ENCODE measurements at regions not wholly inside any gene's neighbourhood (a gene's known extent, or its start where the extent isn't known, plus 50 kb on each side); places are given as distances from the start of the nearest gene placed in this dataset.

- no peak overlapping the region for H3K4me3 ChIP-seq (ENCODE audit: low read depth, low read length)
- DNase-seq (ENCODE audit: low read depth), result no peak
- no peak for TF ChIP-seq CTCF (IDR thresholded peaks at IDR 0.05; ENCODE audit: low read depth, low read length, missing control alignments)
- in situ Hi-C loops (cut with HindIII; ENCODE audit: low sequenced_read_pairs), result no loop called here
Observed at GRCh38 chr11:10358696-10359095, 53.8 kb downstream of the ADM start.

GRCh38 chr11:10359171-10359570 is 54.3 kb downstream of the ADM start:
- in situ Hi-C loops (cut with HindIII; ENCODE audit: low sequenced_read_pairs), result no loop called here
- DNase-seq (ENCODE audit: low read depth), result no peak

GRCh38 chr11:10360835-10361234 is 56.0 kb downstream of the ADM start:
- in situ Hi-C loops (cut with HindIII; ENCODE audit: low sequenced_read_pairs), result no loop called here
- no peak overlapping the region for H3K4me3 ChIP-seq (ENCODE audit: low read depth, low read length)

More at GRCh38 chr11:10359171-10359570, 54.3 kb downstream of the ADM start:
- no peak for TF ChIP-seq CTCF (IDR thresholded peaks at IDR 0.05; ENCODE audit: low read depth, low read length, missing control alignments)
- H3K4me3 ChIP-seq (ENCODE audit: low read depth, low read length), result no peak overlapping the region

GRCh38 chr11:10365045-10365444 is 60.2 kb downstream of the ADM start:
- DNase-seq (ENCODE audit: low read depth), result no peak
- no peak for TF ChIP-seq CTCF (IDR thresholded peaks at IDR 0.05; ENCODE audit: low read depth, low read length, missing control alignments)
- no peak overlapping the region for H3K4me3 ChIP-seq (ENCODE audit: low read depth, low read length)
- in situ Hi-C loops (cut with HindIII; ENCODE audit: low sequenced_read_pairs), result no loop called here

More at GRCh38 chr11:10360835-10361234, 56.0 kb downstream of the ADM start:
- no peak for TF ChIP-seq CTCF (IDR thresholded peaks at IDR 0.05; ENCODE audit: low read depth, low read length, missing control alignments)
- no peak for DNase-seq (ENCODE audit: low read depth)

- H3K4me3 ChIP-seq (ENCODE audit: low read depth, low read length), result no peak overlapping the region
- in situ Hi-C loops (cut with HindIII; ENCODE audit: low sequenced_read_pairs), result no loop called here
Observed at GRCh38 chr11:10366568-10367331, 61.9 kb downstream of the ADM start.

GRCh38 chr11:10371926-10372641 is 67.2 kb downstream of the ADM start:
- no peak for DNase-seq (ENCODE audit: low read depth)
- no peak overlapping the region for H3K4me3 ChIP-seq (ENCODE audit: low read depth, low read length)
- in situ Hi-C loops (cut with HindIII; ENCODE audit: low sequenced_read_pairs), result no loop called here
- no peak for TF ChIP-seq CTCF (IDR thresholded peaks at IDR 0.05; ENCODE audit: low read depth, low read length, missing control alignments)

More at GRCh38 chr11:10366568-10367331, 61.9 kb downstream of the ADM start:
- peak; percentile 94 for TF ChIP-seq CTCF (IDR thresholded peaks at IDR 0.05; ENCODE audit: low read depth, low read length, missing control alignments)
- peak; percentile 89 for DNase-seq (ENCODE audit: low read depth)

Data from astrocyte of the cerebellum (primary cell).